ENCODE measurements at regions not wholly inside any gene's neighbourhood (a gene's known extent, or its start where the extent isn't known, plus 50 kb on each side); places are given as distances from the start of the nearest gene placed in this dataset.

- TF ChIP-seq, protein P1, sequence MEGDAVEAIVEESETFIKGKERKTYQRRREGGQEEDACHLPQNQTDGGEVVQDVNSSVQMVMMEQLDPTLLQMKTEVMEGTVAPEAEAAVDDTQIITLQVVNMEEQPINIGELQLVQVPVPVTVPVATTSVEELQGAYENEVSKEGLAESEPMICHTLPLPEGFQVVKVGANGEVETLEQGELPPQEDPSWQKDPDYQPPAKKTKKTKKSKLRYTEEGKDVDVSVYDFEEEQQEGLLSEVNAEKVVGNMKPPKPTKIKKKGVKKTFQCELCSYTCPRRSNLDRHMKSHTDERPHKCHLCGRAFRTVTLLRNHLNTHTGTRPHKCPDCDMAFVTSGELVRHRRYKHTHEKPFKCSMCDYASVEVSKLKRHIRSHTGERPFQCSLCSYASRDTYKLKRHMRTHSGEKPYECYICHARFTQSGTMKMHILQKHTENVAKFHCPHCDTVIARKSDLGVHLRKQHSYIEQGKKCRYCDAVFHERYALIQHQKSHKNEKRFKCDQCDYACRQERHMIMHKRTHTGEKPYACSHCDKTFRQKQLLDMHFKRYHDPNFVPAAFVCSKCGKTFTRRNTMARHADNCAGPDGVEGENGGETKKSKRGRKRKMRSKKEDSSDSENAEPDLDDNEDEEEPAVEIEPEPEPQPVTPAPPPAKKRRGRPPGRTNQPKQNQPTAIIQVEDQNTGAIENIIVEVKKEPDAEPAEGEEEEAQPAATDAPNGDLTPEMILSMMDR (IDR thresholded peaks at IDR 0.05; ENCODE audit: low read depth, low read length), result no peak
- TF ChIP-seq EZH2phosphoT487 (IDR thresholded peaks at IDR 0.05; ENCODE audit: low read depth), result no peak
Observed at GRCh38 chr7:96426027-96426426, 104.1 kb upstream of the SLC25A13 start.
